A549 (cell line): ENCODE measurements at regions not wholly inside any gene's neighbourhood (a gene's known extent, or its start where the extent isn't known, plus 50 kb on each side); places are given as distances from the start of the nearest gene placed in this dataset.

ENCODE experiments used
- BHLHE40 ChIP-seq: IDR thresholded peaks from 2 replicates; pipeline ENCODE4 v1.6.1; 2012; ENCODE audit warnings: low read depth, low read length, inconsistent platforms
- CBX2 ChIP-seq: fragments of 200-600 bp; sonication (generic); IDR thresholded peaks from 2 replicates; pipeline ENCODE4 v1.6.1; 2016; ENCODE audit warnings: low read depth, mild to moderate bottlenecking, borderline replicate concordance
- CTCF ChIP-seq: fragments of >200 bp; sonication (Bioruptor Twin); formaldehyde crosslinking; IDR thresholded peaks from 3 replicates; pipeline ENCODE4 v1.5.1; 2016
- MAFK ChIP-seq: fragments of 450-650 bp; IDR thresholded peaks from 2 replicates; pipeline ENCODE4 v1.6.1; 2014; ENCODE audit not compliant: partially characterized antibody
- MAZ ChIP-seq: fragments of 150-350 bp; IDR thresholded peaks from 2 replicates; pipeline ENCODE4 v1.6.1; 2014; ENCODE audit warnings: antibody characterized with exemption, low read depth, low read length, borderline replicate concordance
- POLR2A ChIP-seq: IDR thresholded peaks from 2 replicates; pipeline ENCODE4 v1.6.1; 2012; ENCODE audit warnings: mild to moderate bottlenecking, low read length
- SREBF2 ChIP-seq: fragments of 450-650 bp; IDR thresholded peaks from 2 replicates; pipeline ENCODE4 v1.6.1; 2014; ENCODE audit warnings: mild to moderate bottlenecking, moderate library complexity
- TF ChIP-seq, protein P1 (sequence below): fragments of 200-600 bp; sonication (generic); IDR thresholded peaks from 2 replicates; pipeline ENCODE4 v1.6.1; 2016; ENCODE audit warnings: antibody characterized with exemption, mild to moderate bottlenecking, moderate library complexity
- TF ChIP-seq, protein P2 (sequence below): fragments of 450-650 bp; IDR thresholded peaks from 2 replicates; pipeline ENCODE4 v1.6.1; 2014; ENCODE audit warnings: antibody characterized with exemption
- TF ChIP-seq, protein P3 (sequence below): fragments of >200 bp; sonication (Bioruptor Twin); formaldehyde crosslinking; IDR thresholded peaks from 3 replicates; pipeline ENCODE4 v1.6.1; 2016
- TF ChIP-seq, protein P4 (sequence below): IDR thresholded peaks from 2 replicates; pipeline ENCODE4 v1.6.1; 2012

GRCh38 chr2:16217291-16217690 is 276.9 kb downstream of the MYCN start:
- no peak for TF ChIP-seq CTCF
- no peak for TF ChIP-seq CBX2
- TF ChIP-seq, protein P1, sequence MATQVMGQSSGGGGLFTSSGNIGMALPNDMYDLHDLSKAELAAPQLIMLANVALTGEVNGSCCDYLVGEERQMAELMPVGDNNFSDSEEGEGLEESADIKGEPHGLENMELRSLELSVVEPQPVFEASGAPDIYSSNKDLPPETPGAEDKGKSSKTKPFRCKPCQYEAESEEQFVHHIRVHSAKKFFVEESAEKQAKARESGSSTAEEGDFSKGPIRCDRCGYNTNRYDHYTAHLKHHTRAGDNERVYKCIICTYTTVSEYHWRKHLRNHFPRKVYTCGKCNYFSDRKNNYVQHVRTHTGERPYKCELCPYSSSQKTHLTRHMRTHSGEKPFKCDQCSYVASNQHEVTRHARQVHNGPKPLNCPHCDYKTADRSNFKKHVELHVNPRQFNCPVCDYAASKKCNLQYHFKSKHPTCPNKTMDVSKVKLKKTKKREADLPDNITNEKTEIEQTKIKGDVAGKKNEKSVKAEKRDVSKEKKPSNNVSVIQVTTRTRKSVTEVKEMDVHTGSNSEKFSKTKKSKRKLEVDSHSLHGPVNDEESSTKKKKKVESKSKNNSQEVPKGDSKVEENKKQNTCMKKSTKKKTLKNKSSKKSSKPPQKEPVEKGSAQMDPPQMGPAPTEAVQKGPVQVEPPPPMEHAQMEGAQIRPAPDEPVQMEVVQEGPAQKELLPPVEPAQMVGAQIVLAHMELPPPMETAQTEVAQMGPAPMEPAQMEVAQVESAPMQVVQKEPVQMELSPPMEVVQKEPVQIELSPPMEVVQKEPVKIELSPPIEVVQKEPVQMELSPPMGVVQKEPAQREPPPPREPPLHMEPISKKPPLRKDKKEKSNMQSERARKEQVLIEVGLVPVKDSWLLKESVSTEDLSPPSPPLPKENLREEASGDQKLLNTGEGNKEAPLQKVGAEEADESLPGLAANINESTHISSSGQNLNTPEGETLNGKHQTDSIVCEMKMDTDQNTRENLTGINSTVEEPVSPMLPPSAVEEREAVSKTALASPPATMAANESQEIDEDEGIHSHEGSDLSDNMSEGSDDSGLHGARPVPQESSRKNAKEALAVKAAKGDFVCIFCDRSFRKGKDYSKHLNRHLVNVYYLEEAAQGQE, result no peak
- TF ChIP-seq, protein P2, sequence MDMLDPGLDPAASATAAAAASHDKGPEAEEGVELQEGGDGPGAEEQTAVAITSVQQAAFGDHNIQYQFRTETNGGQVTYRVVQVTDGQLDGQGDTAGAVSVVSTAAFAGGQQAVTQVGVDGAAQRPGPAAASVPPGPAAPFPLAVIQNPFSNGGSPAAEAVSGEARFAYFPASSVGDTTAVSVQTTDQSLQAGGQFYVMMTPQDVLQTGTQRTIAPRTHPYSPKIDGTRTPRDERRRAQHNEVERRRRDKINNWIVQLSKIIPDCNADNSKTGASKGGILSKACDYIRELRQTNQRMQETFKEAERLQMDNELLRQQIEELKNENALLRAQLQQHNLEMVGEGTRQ, result no peak
- no peak for TF ChIP-seq MAZ
- TF ChIP-seq POLR2A, result no peak
- TF ChIP-seq, protein P3, sequence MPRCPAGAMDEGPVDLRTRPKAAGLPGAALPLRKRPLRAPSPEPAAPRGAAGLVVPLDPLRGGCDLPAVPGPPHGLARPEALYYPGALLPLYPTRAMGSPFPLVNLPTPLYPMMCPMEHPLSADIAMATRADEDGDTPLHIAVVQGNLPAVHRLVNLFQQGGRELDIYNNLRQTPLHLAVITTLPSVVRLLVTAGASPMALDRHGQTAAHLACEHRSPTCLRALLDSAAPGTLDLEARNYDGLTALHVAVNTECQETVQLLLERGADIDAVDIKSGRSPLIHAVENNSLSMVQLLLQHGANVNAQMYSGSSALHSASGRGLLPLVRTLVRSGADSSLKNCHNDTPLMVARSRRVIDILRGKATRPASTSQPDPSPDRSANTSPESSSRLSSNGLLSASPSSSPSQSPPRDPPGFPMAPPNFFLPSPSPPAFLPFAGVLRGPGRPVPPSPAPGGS, result no peak
- no peak for TF ChIP-seq BHLHE40
- TF ChIP-seq, protein P4, sequence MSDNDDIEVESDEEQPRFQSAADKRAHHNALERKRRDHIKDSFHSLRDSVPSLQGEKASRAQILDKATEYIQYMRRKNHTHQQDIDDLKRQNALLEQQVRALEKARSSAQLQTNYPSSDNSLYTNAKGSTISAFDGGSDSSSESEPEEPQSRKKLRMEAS, result no peak
- no peak for TF ChIP-seq SREBF2
- TF ChIP-seq MAFK, result no peak
